ENCODE measurements at regions not wholly inside any gene's neighbourhood (a gene's known extent, or its start where the extent isn't known, plus 50 kb on each side); places are given as distances from the start of the nearest gene placed in this dataset.

DNA sequence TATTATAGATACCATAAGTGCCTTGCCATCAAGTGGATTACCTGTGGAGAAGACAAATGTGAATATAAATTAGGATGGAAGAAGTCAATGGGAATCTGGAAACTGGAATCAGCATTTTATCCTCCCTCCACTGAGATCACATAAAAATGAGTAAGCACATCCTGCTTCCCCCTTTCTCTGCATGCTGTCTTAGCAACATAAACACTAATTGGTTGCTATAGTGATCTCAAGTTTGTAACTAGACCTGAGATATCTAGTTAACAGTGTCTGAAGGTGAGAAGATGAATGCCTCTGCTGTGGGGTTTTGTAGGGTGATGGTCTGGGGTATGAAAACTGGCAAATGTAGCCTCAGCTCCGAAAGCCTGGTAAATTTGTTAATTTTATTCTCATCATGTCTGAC is 1357.5 kb upstream of the CELF4 start:
- H3K27me3 ChIP-seq (replicated peaks; ENCODE audit: control insufficient read depth, insufficient read depth, low read length, poor library complexity, severe bottlenecking), result peaks cover 3% of the 10 kb centered on the region
- no peak for DNase-seq
- H3K9me3 ChIP-seq (ENCODE audit: control insufficient read depth, low read length), result no peaks in the 10 kb centered on the region
- no peaks in the 10 kb centered on the region for H3K4me1 ChIP-seq (ENCODE audit: control insufficient read depth, insufficient read depth, low read length, poor library complexity, severe bottlenecking)
- no peak overlapping the region for H3K4me3 ChIP-seq (ENCODE audit: insufficient read depth, low read depth, low read length, poor library complexity, severe bottlenecking)
- H3K36me3 ChIP-seq (ENCODE audit: control insufficient read depth, insufficient read depth, low read length), result no peaks in the 10 kb centered on the region
- H3K27ac ChIP-seq (ENCODE audit: insufficient read depth, low read length, poor library complexity, severe bottlenecking), result no peak overlapping the region

DNA sequence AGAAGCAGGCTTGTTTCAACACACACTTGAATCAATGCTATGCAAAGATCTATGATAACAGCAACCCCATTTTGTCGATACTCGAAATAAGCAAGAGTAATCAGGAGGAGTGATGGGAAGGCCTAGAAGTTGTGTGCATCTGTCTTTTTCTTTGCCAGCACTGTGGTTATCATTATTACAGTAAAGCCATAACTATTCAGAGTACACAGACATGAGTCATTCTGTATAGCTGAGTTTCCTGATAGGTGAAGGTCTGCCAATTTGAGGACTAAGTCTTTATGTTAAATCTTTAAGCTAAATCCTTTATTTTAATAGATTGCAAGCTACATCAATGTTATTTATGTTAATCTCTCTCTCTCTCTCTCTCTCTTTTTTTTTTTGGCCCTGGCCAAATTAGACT is 1344.4 kb upstream of the CELF4 start:
- Histone ChIP-seq H3K27ac (ENCODE audit: insufficient read depth, low read length, poor library complexity, severe bottlenecking) (no peak overlapping the region), H3K9me3 (ENCODE audit: control insufficient read depth, low read length) (no peaks in the 10 kb centered on the region), H3K36me3 (ENCODE audit: control insufficient read depth, insufficient read depth, low read length) (no peaks in the 10 kb centered on the region), H3K4me1 (ENCODE audit: control insufficient read depth, insufficient read depth, low read length, poor library complexity, severe bottlenecking) (no peaks in the 10 kb centered on the region), H3K4me3 (ENCODE audit: insufficient read depth, low read depth, low read length, poor library complexity, severe bottlenecking) (no peak overlapping the region), H3K27me3 (replicated peaks; ENCODE audit: control insufficient read depth, insufficient read depth, low read length, poor library complexity, severe bottlenecking) (no peaks in the 10 kb centered on the region)
- no peak for DNase-seq

DNA sequence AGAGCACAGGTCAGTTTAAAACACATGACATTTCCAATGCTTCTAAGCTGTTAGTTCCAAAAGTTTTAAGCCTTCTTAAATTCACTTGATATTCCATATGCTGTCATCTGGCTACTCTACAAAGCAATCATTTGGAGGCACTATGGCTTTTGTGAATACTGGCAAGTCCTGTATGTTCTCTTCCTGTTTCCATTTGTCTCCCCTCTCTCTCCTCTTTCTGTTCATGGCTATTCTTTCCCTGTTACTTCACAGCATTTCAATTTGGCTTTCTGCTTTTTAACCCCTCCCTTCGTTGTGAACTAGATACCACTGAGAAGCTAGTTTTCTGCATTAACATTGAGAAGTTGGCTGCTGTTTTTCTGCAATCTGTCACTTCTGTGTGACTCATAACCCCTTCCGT is 1337.2 kb upstream of the CELF4 start:
- no peaks in the 10 kb centered on the region for H3K4me1 ChIP-seq (ENCODE audit: control insufficient read depth, insufficient read depth, low read length, poor library complexity, severe bottlenecking)

DNA sequence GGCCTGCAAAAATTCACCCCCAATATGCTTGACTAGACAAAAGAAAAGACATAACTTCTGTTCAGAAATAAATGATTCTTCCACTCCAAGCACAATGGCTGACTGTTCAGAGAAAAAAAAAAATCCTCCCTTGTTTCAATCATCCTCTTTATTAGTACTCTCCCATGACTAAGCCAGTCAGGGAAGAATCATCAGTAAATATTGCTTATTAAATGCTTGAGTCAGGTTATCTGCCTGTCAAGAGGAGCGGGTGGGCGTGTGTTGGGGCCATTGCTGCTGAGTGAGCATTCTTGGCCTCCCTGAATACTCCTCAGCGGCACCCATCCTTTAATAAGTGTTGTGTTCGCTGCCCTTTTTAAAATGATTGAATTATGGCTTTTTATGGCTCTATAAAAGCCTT is 1334.8 kb upstream of the CELF4 start:
- Histone ChIP-seq H3K4me3 (ENCODE audit: insufficient read depth, low read depth, low read length, poor library complexity, severe bottlenecking) (no peak overlapping the region), H3K36me3 (ENCODE audit: control insufficient read depth, insufficient read depth, low read length) (no peaks in the 10 kb centered on the region), H3K27me3 (replicated peaks; ENCODE audit: control insufficient read depth, insufficient read depth, low read length, poor library complexity, severe bottlenecking) (no peaks in the 10 kb centered on the region), H3K9me3 (ENCODE audit: control insufficient read depth, low read length) (no peaks in the 10 kb centered on the region), H3K27ac (ENCODE audit: insufficient read depth, low read length, poor library complexity, severe bottlenecking) (no peak overlapping the region), H3K4me1 (ENCODE audit: control insufficient read depth, insufficient read depth, low read length, poor library complexity, severe bottlenecking) (no peaks in the 10 kb centered on the region)
- DNase-seq, result no peak

More for the DNA sequence above, 1337.2 kb upstream of the CELF4 start:
- no peaks in the 10 kb centered on the region for H3K9me3 ChIP-seq (ENCODE audit: control insufficient read depth, low read length)
- H3K27me3 ChIP-seq (replicated peaks; ENCODE audit: control insufficient read depth, insufficient read depth, low read length, poor library complexity, severe bottlenecking), result no peaks in the 10 kb centered on the region
- no peak overlapping the region for H3K27ac ChIP-seq (ENCODE audit: insufficient read depth, low read length, poor library complexity, severe bottlenecking)
- no peak for DNase-seq
- H3K36me3 ChIP-seq (ENCODE audit: control insufficient read depth, insufficient read depth, low read length), result no peaks in the 10 kb centered on the region
- H3K4me3 ChIP-seq (ENCODE audit: insufficient read depth, low read depth, low read length, poor library complexity, severe bottlenecking), result no peak overlapping the region

DNA sequence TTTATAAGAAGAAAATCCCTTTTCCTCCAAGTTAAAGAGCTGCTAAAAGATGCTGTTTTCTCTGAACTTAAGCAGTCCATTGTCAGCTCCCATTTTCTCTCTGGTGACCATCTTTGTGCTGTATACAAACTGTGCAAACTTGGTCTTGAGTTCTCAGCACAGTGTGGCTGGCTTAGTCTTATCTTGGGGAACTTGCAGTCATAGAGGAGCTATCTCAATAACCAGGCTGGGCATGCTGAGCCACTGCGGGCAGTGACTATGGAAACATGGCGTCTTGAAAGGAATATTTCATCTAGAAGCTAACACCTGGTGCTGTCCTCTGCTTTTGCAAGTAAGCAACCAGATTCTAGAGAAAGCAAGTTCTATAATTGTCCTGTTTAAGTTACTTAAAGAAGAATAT is 1334.4 kb upstream of the CELF4 start:
- no peaks in the 10 kb centered on the region for H3K9me3 ChIP-seq (ENCODE audit: control insufficient read depth, low read length)
- no peaks in the 10 kb centered on the region for H3K27me3 ChIP-seq (replicated peaks; ENCODE audit: control insufficient read depth, insufficient read depth, low read length, poor library complexity, severe bottlenecking)
- no peak for DNase-seq
- H3K4me3 ChIP-seq (ENCODE audit: insufficient read depth, low read depth, low read length, poor library complexity, severe bottlenecking), result no peak overlapping the region
- no peaks in the 10 kb centered on the region for H3K4me1 ChIP-seq (ENCODE audit: control insufficient read depth, insufficient read depth, low read length, poor library complexity, severe bottlenecking)
- no peak overlapping the region for H3K27ac ChIP-seq (ENCODE audit: insufficient read depth, low read length, poor library complexity, severe bottlenecking)
- H3K36me3 ChIP-seq (ENCODE audit: control insufficient read depth, insufficient read depth, low read length), result no peaks in the 10 kb centered on the region

DNA sequence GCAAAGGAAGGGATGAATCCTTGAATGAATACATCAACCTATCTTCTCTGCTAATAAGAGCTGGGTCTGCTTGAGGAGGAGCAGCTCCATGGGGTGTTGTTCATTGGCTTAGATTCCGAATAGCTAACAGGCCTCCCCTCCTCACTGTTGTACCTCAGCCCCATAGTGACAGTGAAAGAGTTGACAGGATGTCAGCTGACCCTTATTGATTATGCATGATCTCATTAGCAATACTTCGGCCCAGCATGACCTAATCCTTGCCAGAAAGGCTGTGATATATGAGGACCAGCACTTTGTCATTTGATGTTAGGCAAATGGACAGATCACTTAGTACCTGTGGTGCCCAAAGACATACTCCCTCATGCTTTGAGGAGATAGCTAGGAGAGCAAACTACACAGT is 1333.7 kb upstream of the CELF4 start:
- no peak for DNase-seq
- Histone ChIP-seq H3K4me1 (ENCODE audit: control insufficient read depth, insufficient read depth, low read length, poor library complexity, severe bottlenecking) (no peaks in the 10 kb centered on the region), H3K36me3 (ENCODE audit: control insufficient read depth, insufficient read depth, low read length) (no peaks in the 10 kb centered on the region), H3K27me3 (replicated peaks; ENCODE audit: control insufficient read depth, insufficient read depth, low read length, poor library complexity, severe bottlenecking) (no peaks in the 10 kb centered on the region), H3K4me3 (ENCODE audit: insufficient read depth, low read depth, low read length, poor library complexity, severe bottlenecking) (no peak overlapping the region), H3K9me3 (ENCODE audit: control insufficient read depth, low read length) (no peaks in the 10 kb centered on the region), H3K27ac (ENCODE audit: insufficient read depth, low read length, poor library complexity, severe bottlenecking) (no peak overlapping the region)

DNA sequence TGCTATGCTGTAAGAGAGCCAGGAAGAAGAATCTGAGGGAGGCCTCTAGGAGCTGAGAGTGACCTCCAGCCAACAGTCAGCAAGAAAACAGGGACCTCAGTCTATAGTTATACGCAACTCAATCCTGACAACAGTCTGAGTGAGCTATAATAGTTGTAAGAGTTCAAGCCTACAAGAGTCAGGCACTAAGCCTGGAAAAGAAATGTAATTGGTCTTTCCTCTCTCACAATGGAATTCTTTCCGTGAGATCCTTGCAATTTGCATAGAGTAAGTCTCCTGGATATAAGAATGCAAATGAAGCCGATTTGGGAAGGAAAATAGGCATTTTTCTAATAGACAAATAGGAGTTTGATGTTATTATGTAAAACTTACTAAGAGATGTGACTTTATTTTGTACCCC is 1332.6 kb upstream of the CELF4 start:
- no peak overlapping the region for H3K4me3 ChIP-seq (ENCODE audit: insufficient read depth, low read depth, low read length, poor library complexity, severe bottlenecking)
- H3K27me3 ChIP-seq (replicated peaks; ENCODE audit: control insufficient read depth, insufficient read depth, low read length, poor library complexity, severe bottlenecking), result no peaks in the 10 kb centered on the region
- H3K27ac ChIP-seq (ENCODE audit: insufficient read depth, low read length, poor library complexity, severe bottlenecking), result no peak overlapping the region
- H3K36me3 ChIP-seq (ENCODE audit: control insufficient read depth, insufficient read depth, low read length), result no peaks in the 10 kb centered on the region
- DNase-seq, result no peak
- H3K9me3 ChIP-seq (ENCODE audit: control insufficient read depth, low read length), result no peaks in the 10 kb centered on the region
- no peaks in the 10 kb centered on the region for H3K4me1 ChIP-seq (ENCODE audit: control insufficient read depth, insufficient read depth, low read length, poor library complexity, severe bottlenecking)

DNA sequence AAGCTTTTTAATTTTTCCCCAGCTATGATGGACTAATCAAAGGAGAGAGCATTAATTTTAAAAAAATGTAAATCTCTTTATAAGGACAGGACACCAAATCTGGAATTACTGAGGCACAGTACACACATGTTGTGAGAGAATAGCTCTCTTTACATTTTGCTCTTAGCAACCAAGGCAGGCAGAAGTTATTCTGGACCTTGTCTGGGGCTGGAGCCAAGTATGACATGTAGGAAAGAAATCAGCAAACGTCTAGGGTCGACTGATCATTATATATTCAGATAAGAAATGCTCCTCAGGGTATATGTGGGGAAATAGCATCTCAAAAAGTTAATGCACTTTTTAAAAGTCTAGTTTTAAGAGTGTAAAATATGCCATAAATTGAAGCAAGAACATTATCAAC is 1330.0 kb upstream of the CELF4 start:
- Histone ChIP-seq H3K27me3 (replicated peaks; ENCODE audit: control insufficient read depth, insufficient read depth, low read length, poor library complexity, severe bottlenecking) (no peaks in the 10 kb centered on the region), H3K36me3 (ENCODE audit: control insufficient read depth, insufficient read depth, low read length) (no peaks in the 10 kb centered on the region), H3K9me3 (ENCODE audit: control insufficient read depth, low read length) (no peaks in the 10 kb centered on the region), H3K4me3 (ENCODE audit: insufficient read depth, low read depth, low read length, poor library complexity, severe bottlenecking) (no peak overlapping the region), H3K4me1 (ENCODE audit: control insufficient read depth, insufficient read depth, low read length, poor library complexity, severe bottlenecking) (no peaks in the 10 kb centered on the region), H3K27ac (ENCODE audit: insufficient read depth, low read length, poor library complexity, severe bottlenecking) (no peak overlapping the region)
- DNase-seq, result no peak

DNA sequence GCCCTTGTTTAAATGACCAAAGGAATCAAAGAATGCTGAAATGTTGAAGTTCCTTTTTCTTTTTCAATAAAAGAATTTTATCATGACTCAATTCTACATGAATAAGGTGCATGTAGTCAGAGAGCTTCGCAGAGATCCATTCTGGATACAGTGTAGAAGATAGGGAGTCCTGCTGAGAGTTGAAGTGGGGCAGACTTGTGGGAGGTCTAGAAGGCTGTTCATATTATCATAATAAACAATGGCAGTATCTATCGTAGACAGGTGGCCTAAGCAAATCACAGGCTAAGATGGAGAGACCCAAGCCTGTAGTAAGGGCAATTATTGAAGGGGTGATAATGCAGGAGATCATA is 1322.0 kb upstream of the CELF4 start:
- Histone ChIP-seq H3K4me1 (ENCODE audit: control insufficient read depth, insufficient read depth, low read length, poor library complexity, severe bottlenecking) (no peaks in the 10 kb centered on the region), H3K36me3 (ENCODE audit: control insufficient read depth, insufficient read depth, low read length) (no peaks in the 10 kb centered on the region), H3K9me3 (ENCODE audit: control insufficient read depth, low read length) (no peaks in the 10 kb centered on the region), H3K27me3 (replicated peaks; ENCODE audit: control insufficient read depth, insufficient read depth, low read length, poor library complexity, severe bottlenecking) (no peaks in the 10 kb centered on the region), H3K27ac (ENCODE audit: insufficient read depth, low read length, poor library complexity, severe bottlenecking) (no peak overlapping the region), H3K4me3 (ENCODE audit: insufficient read depth, low read depth, low read length, poor library complexity, severe bottlenecking) (no peak overlapping the region)
- DNase-seq, result no peak

DNA sequence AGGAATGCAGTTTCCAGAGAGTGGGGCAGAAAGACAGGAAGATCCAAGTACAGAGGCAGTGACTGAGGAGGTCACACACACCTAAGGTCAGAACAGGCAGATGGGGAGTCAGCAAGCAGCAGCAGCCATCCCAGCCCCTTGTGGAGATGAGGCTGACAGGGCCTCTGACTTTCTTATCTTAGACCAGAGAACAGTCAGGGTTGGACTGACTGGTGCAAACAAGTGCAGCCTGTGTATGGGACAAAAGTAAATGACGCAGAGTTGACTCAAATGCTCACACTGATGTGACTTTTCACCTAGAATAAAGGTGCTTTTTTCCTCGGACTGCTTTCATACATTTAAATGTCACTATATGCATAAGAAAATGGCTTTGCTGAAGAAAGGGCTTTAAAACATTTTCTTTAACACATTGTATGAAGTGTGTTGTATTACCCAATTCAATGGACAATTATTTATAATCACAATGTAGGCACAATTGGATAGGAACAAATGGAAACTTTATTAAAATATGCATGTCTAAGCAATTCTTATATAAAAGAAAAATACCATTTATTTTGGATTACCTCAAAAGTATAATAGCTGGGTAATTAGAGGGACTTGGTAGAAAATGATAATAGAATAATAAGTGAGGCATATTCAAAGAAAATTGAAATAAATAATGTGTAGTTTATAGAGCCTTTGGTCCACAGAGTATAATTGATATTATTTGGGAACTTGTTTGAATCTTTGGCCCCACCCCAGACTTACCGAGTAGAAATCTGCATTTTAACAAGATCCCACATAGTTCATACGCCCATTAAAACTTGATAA is 1321.5 kb upstream of the CELF4 start:
- H3K4me3 ChIP-seq (ENCODE audit: insufficient read depth, low read depth, low read length, poor library complexity, severe bottlenecking), result no peak overlapping the region
- H3K36me3 ChIP-seq (ENCODE audit: control insufficient read depth, insufficient read depth, low read length), result no peaks in the 10 kb centered on the region
- DNase-seq, result no peak
- no peaks in the 10 kb centered on the region for H3K4me1 ChIP-seq (ENCODE audit: control insufficient read depth, insufficient read depth, low read length, poor library complexity, severe bottlenecking)
- H3K9me3 ChIP-seq (ENCODE audit: control insufficient read depth, low read length), result no peaks in the 10 kb centered on the region
- no peak overlapping the region for H3K27ac ChIP-seq (ENCODE audit: insufficient read depth, low read length, poor library complexity, severe bottlenecking)
- no peaks in the 10 kb centered on the region for H3K27me3 ChIP-seq (replicated peaks; ENCODE audit: control insufficient read depth, insufficient read depth, low read length, poor library complexity, severe bottlenecking)

All from effector memory CD4-positive, alpha-beta T cell (primary cell).